RWPE2 (cell line): ENCODE measurements at regions not wholly inside any gene's neighbourhood (a gene's known extent, or its start where the extent isn't known, plus 50 kb on each side); places are given as distances from the start of the nearest gene placed in this dataset.

ENCODE experiments used
- ATAC-seq: fragments of 200-7000 bp; cut with Tn5 transposase; 3 replicates; pipeline ENCODE4 v1.9.1; 2021; ENCODE audit warnings: low read depth
- DNase-seq: peaks from one replicate; pipeline ENCODE4 v3.0.0-alpha.2; 2020; ENCODE audit warnings: low spot score
- H3K27ac ChIP-seq: fragments of 450-650 bp; 2 replicates; pipeline ENCODE4 v1.5.1; 2017; ENCODE audit warnings: mild to moderate bottlenecking; ENCODE audit not compliant: poor library complexity, severe bottlenecking
- H3K27me3 ChIP-seq: fragments of 250-450 bp; sonication (Bioruptor Pico); 2 replicates; pipeline ENCODE4 v1.5.1; 2021; ENCODE audit warnings: mild to moderate bottlenecking, moderate library complexity; ENCODE audit not compliant: insufficient read depth, poor library complexity, severe bottlenecking
- H3K36me3 ChIP-seq: fragments of 250-450 bp; sonication (Bioruptor Pico); 2 replicates; pipeline ENCODE4 v1.5.1; 2020; ENCODE audit warnings: low read depth, mild to moderate bottlenecking, moderate library complexity
- H3K4me1 ChIP-seq: fragments of 250-450 bp; sonication (Bioruptor Pico); 2 replicates; pipeline ENCODE4 v1.5.1; 2021; ENCODE audit warnings: mild to moderate bottlenecking, moderate library complexity; ENCODE audit not compliant: insufficient read depth, poor library complexity, severe bottlenecking
- H3K4me3 ChIP-seq: fragments of 250-450 bp; sonication (Bioruptor Pico); 2 replicates; pipeline ENCODE4 v1.5.1; 2021; ENCODE audit warnings: mild to moderate bottlenecking, moderate library complexity; ENCODE audit not compliant: severe bottlenecking
- H3K9me3 ChIP-seq: fragments of 250-450 bp; sonication (Bioruptor Pico); 2 replicates; pipeline ENCODE4 v1.5.1; 2021; ENCODE audit warnings: mild to moderate bottlenecking, moderate library complexity; ENCODE audit not compliant: severe bottlenecking
- TF ChIP-seq, protein P1 (sequence below): fragments of 450-650 bp; IDR thresholded peaks from one replicate; pipeline ENCODE4 v1.5.1; 2017; ENCODE audit warnings: mild to moderate bottlenecking, moderate library complexity; ENCODE audit not compliant: poor library complexity, severe bottlenecking

DNA sequence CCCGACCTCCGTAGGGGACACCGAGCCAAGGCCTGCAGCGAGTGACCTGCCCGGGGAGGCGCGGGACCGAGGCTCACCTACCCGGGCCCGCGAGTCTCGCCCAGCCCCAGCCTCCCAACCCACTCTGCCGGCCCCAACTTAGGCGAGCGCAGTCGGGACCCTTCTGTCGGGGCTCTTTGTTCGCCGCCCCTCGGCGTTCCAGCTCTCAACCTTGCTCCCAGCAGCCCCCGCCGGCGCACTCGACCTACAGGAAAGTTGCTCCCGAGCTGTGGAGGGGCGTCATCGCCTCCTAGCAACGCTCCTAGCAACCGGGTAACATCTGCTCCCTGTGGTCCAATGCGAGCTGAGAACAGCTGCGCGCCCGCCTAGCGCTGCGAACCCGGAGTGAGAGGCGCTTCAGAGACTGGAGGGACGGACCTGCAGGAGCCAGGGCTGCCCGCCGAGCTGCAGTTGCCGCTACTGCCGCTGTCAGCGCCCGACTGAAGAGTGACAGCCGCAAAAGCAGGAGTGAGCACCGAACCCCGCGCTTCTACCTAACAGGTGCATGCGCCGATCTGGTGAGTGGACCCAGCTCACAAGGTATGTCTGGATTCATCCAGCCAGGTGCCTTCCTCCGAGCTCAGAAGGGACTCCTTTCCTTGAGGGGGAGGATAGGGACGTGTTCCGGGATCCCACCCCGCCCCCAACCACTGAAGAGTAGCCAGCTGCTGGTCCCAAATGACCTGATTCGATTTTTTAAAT lies 355.0 kb downstream of the SNAPC1 start:
- TF ChIP-seq, protein P1, sequence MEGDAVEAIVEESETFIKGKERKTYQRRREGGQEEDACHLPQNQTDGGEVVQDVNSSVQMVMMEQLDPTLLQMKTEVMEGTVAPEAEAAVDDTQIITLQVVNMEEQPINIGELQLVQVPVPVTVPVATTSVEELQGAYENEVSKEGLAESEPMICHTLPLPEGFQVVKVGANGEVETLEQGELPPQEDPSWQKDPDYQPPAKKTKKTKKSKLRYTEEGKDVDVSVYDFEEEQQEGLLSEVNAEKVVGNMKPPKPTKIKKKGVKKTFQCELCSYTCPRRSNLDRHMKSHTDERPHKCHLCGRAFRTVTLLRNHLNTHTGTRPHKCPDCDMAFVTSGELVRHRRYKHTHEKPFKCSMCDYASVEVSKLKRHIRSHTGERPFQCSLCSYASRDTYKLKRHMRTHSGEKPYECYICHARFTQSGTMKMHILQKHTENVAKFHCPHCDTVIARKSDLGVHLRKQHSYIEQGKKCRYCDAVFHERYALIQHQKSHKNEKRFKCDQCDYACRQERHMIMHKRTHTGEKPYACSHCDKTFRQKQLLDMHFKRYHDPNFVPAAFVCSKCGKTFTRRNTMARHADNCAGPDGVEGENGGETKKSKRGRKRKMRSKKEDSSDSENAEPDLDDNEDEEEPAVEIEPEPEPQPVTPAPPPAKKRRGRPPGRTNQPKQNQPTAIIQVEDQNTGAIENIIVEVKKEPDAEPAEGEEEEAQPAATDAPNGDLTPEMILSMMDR = peak; percentile 43
- no peaks in the 10 kb centered on the region for H3K36me3 ChIP-seq
- H3K4me3 ChIP-seq = peak overlapping the region; percentile 11
- peaks cover 43% of the 10 kb centered on the region for H3K27me3 ChIP-seq
- no peaks in the 10 kb centered on the region for H3K4me1 ChIP-seq
- H3K27ac ChIP-seq = no peak overlapping the region
- no peaks in the 10 kb centered on the region for H3K9me3 ChIP-seq
- ATAC-seq = peak; percentile 94
- peak; percentile 76 for DNase-seq

GRCh38 chr14:62117751-62118105 lies 355.5 kb downstream of the SNAPC1 start:
- DNase-seq (no peak), ATAC-seq (peak; percentile 17; the same call in 2 of the 3 replicates)
- peaks cover 43% of the 10 kb centered on the region for H3K27me3 ChIP-seq

DNA sequence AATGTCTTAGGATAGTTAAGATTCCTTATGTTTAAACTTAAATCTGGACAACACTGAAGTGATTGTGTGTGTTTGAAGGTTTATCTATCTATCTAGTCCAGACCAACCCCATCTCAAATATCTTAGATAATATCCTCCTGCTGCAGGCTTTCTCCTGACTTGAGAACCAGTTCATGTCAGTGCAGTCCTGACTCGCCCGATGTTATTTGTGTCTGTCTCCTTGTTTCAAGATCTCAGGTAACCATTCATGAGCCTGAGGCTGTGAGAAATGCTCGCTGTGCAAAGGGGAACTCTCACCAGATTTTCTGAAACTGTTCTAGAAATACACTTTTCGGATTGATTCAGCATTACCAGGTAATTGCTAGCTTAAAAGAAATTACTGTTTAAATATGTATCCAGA lies 356.2 kb downstream of the SNAPC1 start:
- no peak overlapping the region for H3K27ac ChIP-seq
- DNase-seq (no peak), ATAC-seq (no peak)
- peaks cover 43% of the 10 kb centered on the region for H3K27me3 ChIP-seq
- H3K4me3 ChIP-seq = no peak overlapping the region
- H3K9me3 ChIP-seq = no peaks in the 10 kb centered on the region
- TF ChIP-seq, protein P1 = no peak
- H3K4me1 ChIP-seq = no peaks in the 10 kb centered on the region
- H3K36me3 ChIP-seq = no peaks in the 10 kb centered on the region

More at GRCh38 chr14:62117751-62118105, 355.5 kb downstream of the SNAPC1 start:
- no peaks in the 10 kb centered on the region for H3K36me3 ChIP-seq
- TF ChIP-seq, protein P1 = no peak
- H3K9me3 ChIP-seq = no peaks in the 10 kb centered on the region
- no peaks in the 10 kb centered on the region for H3K4me1 ChIP-seq
- no peak overlapping the region for H3K27ac ChIP-seq
- no peak overlapping the region for H3K4me3 ChIP-seq

DNA sequence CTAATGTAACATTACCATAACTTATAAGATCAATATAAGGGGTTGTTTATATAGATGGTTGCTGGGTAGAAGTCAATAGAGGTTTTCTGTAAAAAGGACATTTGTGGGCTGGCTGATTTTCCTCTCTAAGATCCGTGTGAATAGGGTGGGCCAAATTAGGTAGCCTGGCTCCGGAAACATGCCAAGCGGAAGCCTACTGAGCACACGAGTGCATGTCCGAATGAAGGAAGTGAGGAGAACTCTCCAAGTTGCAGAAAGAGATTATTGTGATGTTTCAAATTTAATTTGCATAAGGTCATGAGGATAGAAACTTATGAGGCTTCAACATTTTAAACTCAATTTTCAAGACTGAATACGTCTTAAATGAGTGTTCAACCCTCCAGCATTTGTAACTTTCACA lies 356.7 kb downstream of the SNAPC1 start:
- Histone ChIP-seq H3K27me3 (peaks cover 43% of the 10 kb centered on the region), H3K4me1 (no peaks in the 10 kb centered on the region), H3K27ac (no peak overlapping the region), H3K9me3 (no peaks in the 10 kb centered on the region), H3K4me3 (no peak overlapping the region), H3K36me3 (no peaks in the 10 kb centered on the region)
- ATAC-seq (no peak), DNase-seq (no peak)
- TF ChIP-seq, protein P1 = no peak

DNA sequence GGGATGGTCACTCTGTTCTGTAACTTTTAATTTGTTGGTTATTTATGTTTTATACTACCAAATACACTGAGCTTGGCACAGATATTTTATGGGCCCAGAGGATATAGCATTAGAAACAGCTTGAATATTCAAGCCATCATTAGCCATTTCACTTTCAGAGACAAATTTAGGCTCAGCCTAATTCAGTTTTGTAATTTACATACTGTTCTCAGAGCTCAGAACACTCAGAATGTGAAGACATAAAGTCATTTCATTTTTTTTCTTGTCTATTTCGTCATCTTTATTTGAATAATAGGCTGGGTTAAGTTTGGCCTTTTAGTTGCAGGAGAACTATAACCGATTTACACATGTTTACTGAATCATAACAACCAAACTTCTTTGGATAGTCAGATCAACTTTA lies 361.7 kb downstream of the SNAPC1 start:
- no peaks in the 10 kb centered on the region for H3K9me3 ChIP-seq
- DNase-seq = no peak
- no peak overlapping the region for H3K4me3 ChIP-seq
- H3K27me3 ChIP-seq = peaks cover 21% of the 10 kb centered on the region
- H3K4me1 ChIP-seq = no peaks in the 10 kb centered on the region
- no peaks in the 10 kb centered on the region for H3K36me3 ChIP-seq
- H3K27ac ChIP-seq = no peak overlapping the region
- no peak for ATAC-seq
- TF ChIP-seq, protein P1 = no peak
